GM13977 (cell line): ENCODE measurements at regions not wholly inside any gene's neighbourhood (a gene's known extent, or its start where the extent isn't known, plus 50 kb on each side); places are given as distances from the start of the nearest gene placed in this dataset.

Experiments
- DNase-seq: peaks from one replicate; pipeline ENCODE4 v3.0.0; 2012; ENCODE audit warnings: low spot score
- CTCF ChIP-seq: IDR thresholded peaks from 2 replicates; pipeline ENCODE4 v1.5.1; 2012; ENCODE audit warnings: mild to moderate bottlenecking, control low read depth; ENCODE audit not compliant: insufficient read depth; ENCODE audit errors: extremely low read depth, missing control alignments
- in situ Hi-C: fragments of 300-500 bp; cut with MboI; formaldehyde crosslinking; loops from one replicate; pipeline ENCODE4 v1.12.0; 2022; ENCODE audit warnings: low sequenced_read_pairs, low pct_unique_long_range_greater_than_20kb, mixed read lengths, inconsistent platforms; ENCODE audit not compliant: unreplicated experiment

- in situ Hi-C loops = no loop called here
- DNase-seq = no peak
- no peak for TF ChIP-seq CTCF
Observed at GRCh38 chr4:34139346-34139745, 2105.0 kb downstream of the ARAP2 start.

GRCh38 chr4:34148322-34148908, 2095.9 kb downstream of the ARAP2 start:
- DNase-seq = no peak
- in situ Hi-C loops = no loop called here
- no peak for TF ChIP-seq CTCF

GRCh38 chr4:34157547-34157946, 2086.8 kb downstream of the ARAP2 start:
- no peak for DNase-seq
- in situ Hi-C loops = no loop called here

GRCh38 chr4:34158878-34159277, 2085.4 kb downstream of the ARAP2 start:
- in situ Hi-C loops = no loop called here
- no peak for TF ChIP-seq CTCF
- DNase-seq = no peak

More at GRCh38 chr4:34157547-34157946, 2086.8 kb downstream of the ARAP2 start:
- no peak for TF ChIP-seq CTCF

- DNase-seq = no peak
- no peak for TF ChIP-seq CTCF
- in situ Hi-C loops = no loop called here
Observed at GRCh38 chr4:34170946-34171345, 2073.4 kb downstream of the ARAP2 start.

- in situ Hi-C loops = no loop called here
- no peak for DNase-seq
- no peak for TF ChIP-seq CTCF
Observed at GRCh38 chr4:34176609-34177008, 2067.7 kb downstream of the ARAP2 start.
